ENCODE measurements at regions not wholly inside any gene's neighbourhood (a gene's known extent, or its start where the extent isn't known, plus 50 kb on each side); places are given as distances from the start of the nearest gene placed in this dataset.

DNA sequence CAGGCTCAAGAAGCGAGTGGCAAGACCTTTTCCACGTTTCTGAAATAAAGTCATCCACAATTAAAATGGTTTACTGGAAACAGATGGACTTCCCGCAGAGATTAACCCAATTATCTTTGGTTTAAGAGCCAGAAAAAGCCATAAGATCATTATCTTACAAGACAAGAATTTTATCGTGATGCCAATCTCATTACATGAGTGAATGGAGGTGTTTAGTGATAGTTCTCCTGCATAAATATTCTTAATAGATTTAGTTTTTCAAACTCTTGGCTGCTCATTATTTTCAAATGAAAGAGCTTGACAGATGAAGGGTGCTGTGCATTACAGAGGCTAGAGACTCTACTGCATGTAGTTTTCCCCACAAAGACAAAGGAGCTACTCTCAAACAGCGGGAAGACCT lies 1028.4 kb upstream of the PIK3C3 start:
- DNase-seq (ENCODE audit: low spot score in 2 of 2) (no peak), ATAC-seq (no peak)
- no peak overlapping the region for H3K27ac Mint-ChIP-seq
- H3K9me3 Mint-ChIP-seq, result peaks cover 16 to 27% of the 10 kb centered on the region in 2 donors
- no peaks in the 10 kb centered on the region for H3K36me3 Mint-ChIP-seq

GRCh38 chr18:40925071-40925541 lies 1029.9 kb upstream of the PIK3C3 start:
- ATAC-seq (no peak), DNase-seq (ENCODE audit: low spot score in 2 of 2) (no peak)
- no peaks in the 10 kb centered on the region for H3K36me3 Mint-ChIP-seq
- H3K27ac Mint-ChIP-seq, result no peak overlapping the region
- H3K9me3 Mint-ChIP-seq, result peaks cover 19 to 22% of the 10 kb centered on the region in 2 donors

DNA sequence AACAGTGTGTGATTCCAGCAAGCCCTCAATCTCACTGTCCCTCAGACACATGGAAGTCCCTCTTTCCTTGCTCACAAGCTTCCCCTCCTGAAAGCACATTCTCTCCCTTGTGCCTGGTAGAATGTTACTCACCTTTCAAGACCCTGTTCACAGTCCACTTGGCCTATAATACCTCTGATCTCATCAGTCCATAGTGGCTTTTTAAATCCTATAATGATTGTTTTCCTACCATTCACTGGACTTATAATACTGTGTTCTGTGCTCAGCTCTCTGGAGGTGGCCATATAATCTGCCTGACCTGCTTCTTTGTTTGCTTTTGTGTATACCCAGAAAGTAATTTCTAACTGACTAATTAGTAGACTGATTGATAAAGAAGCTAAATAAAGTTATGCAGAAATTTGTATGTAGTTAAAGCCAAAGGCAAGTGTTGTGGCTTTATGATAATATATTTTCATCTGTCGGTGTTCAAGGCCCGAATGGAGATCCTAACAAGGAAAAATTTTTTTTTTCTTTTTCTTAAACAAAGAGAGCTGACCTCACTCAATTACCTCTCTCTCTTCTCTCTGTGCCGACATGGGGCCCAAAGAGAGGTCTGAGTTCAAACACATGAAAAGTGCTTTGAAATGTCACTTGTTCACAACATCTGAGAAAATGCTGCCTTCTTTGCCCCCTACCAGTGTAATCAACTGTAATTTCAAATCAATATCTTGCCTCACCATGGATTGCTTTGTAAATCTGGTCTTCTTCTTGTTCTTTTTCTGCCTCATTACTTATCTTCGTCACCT lies 1033.0 kb upstream of the PIK3C3 start:
- no peak for ATAC-seq
- H3K9me3 Mint-ChIP-seq, result peaks cover 20 to 28% of the 10 kb centered on the region in 2 donors
- H3K36me3 Mint-ChIP-seq, result no peaks in the 10 kb centered on the region
- DNase-seq (ENCODE audit: low spot score in 2 of 2), result no peak
- H3K27ac Mint-ChIP-seq, result no peak overlapping the region

DNA sequence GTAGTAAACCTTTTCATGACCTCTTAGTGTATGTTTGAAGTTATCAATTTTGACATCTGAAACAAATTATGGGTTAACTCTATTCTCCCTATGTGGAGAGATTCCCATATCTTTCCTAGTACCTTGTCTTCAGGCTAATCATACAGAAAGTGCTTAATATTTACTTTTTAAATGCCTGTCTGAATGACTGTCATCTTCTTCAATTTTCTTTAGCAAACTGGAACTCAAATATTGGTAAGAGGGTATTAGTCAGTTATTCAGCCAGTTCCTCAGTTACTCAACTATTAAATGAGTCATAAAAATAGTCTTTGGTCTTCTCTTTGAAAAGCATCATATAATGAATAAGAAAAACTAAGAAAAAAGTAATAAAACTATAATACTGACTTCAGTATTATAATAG lies 1038.0 kb upstream of the PIK3C3 start:
- ATAC-seq, result no peak
- H3K27ac Mint-ChIP-seq, result no peak overlapping the region
- peaks cover 19 to 28% of the 10 kb centered on the region in 2 donors for H3K9me3 Mint-ChIP-seq
- H3K36me3 Mint-ChIP-seq, result no peaks in the 10 kb centered on the region
- DNase-seq (ENCODE audit: low spot score in 2 of 2), result no peak

GRCh38 chr18:40915724-40916123 lies 1039.3 kb upstream of the PIK3C3 start:
- Mint-ChIP-seq H3K9me3 (peaks cover 13 to 23% of the 10 kb centered on the region in 2 donors), H3K36me3 (no peaks in the 10 kb centered on the region), H3K27ac (no peak overlapping the region)
- DNase-seq (ENCODE audit: low spot score in 2 of 2) (no peak), ATAC-seq (no peak)

GRCh38 chr18:40911582-40912254 lies 1043.3 kb upstream of the PIK3C3 start:
- ATAC-seq (no peak), DNase-seq (ENCODE audit: low spot score in 2 of 2) (no peak)
- Mint-ChIP-seq H3K9me3 (peaks cover 21 to 24% of the 10 kb centered on the region in 2 donors), H3K36me3 (no peaks in the 10 kb centered on the region), H3K27ac (no peak overlapping the region)

DNA sequence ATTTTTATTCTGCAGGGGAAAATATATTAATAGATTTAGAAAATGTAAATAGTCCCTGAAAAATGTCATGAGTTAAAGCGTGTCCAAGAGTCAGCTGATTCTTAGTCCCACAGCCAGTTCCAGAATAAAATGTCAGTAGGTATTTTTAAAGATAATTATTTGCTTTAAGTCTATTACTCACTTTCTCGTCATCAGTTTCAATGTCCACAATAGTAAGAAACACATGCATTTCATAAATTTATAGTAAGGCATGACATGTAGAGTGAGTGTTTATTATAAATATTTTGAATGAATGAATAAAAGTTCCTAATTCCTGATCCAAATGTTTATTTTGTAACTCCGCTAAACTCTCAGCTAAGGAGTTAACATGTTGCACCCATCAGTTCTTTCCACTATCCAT lies 1044.0 kb upstream of the PIK3C3 start:
- no peaks in the 10 kb centered on the region for H3K36me3 Mint-ChIP-seq
- peaks cover 20 to 21% of the 10 kb centered on the region in 2 donors for H3K9me3 Mint-ChIP-seq
- no peak overlapping the region for H3K27ac Mint-ChIP-seq
- no peak for ATAC-seq
- DNase-seq (ENCODE audit: low spot score in 2 of 2), result no peak

GRCh38 chr18:40907842-40908241 lies 1047.2 kb upstream of the PIK3C3 start:
- Mint-ChIP-seq H3K36me3 (no peaks in the 10 kb centered on the region), H3K9me3 (peaks cover 11 to 15% of the 10 kb centered on the region in 2 donors), H3K27ac (no peak overlapping the region)
- no peak for ATAC-seq
- DNase-seq (ENCODE audit: low spot score in 2 of 2), result no peak

- ATAC-seq (no peak), DNase-seq (ENCODE audit: low spot score in 2 of 2) (no peak)
- H3K27ac Mint-ChIP-seq, result no peak overlapping the region
- H3K9me3 Mint-ChIP-seq, result peaks cover 10 to 13% of the 10 kb centered on the region in 2 donors
- no peaks in the 10 kb centered on the region for H3K36me3 Mint-ChIP-seq
These were observed 1050.7 kb upstream of the PIK3C3 start for GRCh38 chr18:40904295-40904694.

- H3K27ac Mint-ChIP-seq, result no peak overlapping the region
- DNase-seq (ENCODE audit: low spot score in 2 of 2) (no peak), ATAC-seq (no peak)
- peaks cover 6 to 16% of the 10 kb centered on the region in 2 donors for H3K9me3 Mint-ChIP-seq
- no peaks in the 10 kb centered on the region for H3K36me3 Mint-ChIP-seq
These were observed 1052.6 kb upstream of the PIK3C3 start for GRCh38 chr18:40902436-40902835.

- Mint-ChIP-seq H3K27ac (no peak overlapping the region), H3K36me3 (peaks cover 0 to 5% of the 10 kb centered on the region in 2 donors), H3K9me3 (peaks cover 15 to 19% of the 10 kb centered on the region in 2 donors)
- no peak for DNase-seq (ENCODE audit: low spot score in 2 of 2)
- ATAC-seq, result no peak
These were observed 1057.2 kb upstream of the PIK3C3 start for GRCh38 chr18:40897884-40898283.

DNA sequence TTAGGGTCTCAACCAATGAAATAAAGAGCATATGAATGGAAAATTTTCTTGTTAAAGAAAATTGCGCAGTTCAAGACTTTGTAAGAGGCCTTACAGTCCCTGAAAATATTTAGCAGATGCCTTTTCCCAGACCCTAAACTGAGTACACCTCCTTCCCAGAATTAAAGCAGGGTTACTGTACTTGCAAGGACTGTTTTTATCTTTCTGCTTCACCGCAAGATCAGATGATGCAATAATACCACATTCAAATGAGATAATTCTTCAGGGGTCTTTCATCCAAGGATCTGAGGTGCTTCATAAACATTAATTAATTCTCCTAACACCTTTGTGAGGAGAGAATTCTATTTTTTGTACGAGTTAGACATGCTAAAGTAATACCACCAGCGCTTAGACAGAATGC lies 1071.8 kb upstream of the PIK3C3 start:
- Mint-ChIP-seq H3K9me3 (peaks cover 8% of the 10 kb centered on the region in 2 donors), H3K36me3 (no peaks in the 10 kb centered on the region), H3K27ac (no peak overlapping the region)
- DNase-seq (ENCODE audit: low spot score in 2 of 2) (no peak), ATAC-seq (no peak)

DNA sequence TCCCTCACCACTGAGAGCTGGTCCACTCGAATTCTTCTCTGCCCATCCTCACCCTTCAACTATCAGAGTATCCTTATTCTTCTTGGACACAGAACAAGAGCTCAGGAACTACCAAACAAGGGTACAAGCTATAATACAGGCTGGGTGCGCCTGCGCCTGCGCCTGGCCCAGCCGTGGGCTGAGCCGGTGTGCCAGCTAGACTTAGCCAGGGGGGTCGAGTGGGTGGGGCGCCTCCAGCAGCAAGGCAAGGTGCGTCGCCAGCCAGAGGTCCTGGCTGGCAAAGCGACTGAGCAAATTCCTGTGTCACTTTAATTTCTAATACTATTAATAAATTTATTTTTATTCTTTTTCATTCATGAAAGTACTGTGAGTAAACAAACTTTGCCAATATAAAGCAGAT lies 1072.6 kb upstream of the PIK3C3 start:
- Mint-ChIP-seq H3K9me3 (peaks cover 4 to 10% of the 10 kb centered on the region in 2 donors), H3K36me3 (no peaks in the 10 kb centered on the region), H3K27ac (no peak overlapping the region)
- DNase-seq (ENCODE audit: low spot score in 2 of 2) (no peak), ATAC-seq (no peak)

- peaks cover 4 to 8% of the 10 kb centered on the region in 2 donors for H3K9me3 Mint-ChIP-seq
- no peaks in the 10 kb centered on the region for H3K36me3 Mint-ChIP-seq
- DNase-seq (ENCODE audit: low spot score in 2 of 2) (no peak), ATAC-seq (no peak)
- no peak overlapping the region for H3K27ac Mint-ChIP-seq
These were observed 1076.7 kb upstream of the PIK3C3 start for GRCh38 chr18:40878371-40878770.

DNA sequence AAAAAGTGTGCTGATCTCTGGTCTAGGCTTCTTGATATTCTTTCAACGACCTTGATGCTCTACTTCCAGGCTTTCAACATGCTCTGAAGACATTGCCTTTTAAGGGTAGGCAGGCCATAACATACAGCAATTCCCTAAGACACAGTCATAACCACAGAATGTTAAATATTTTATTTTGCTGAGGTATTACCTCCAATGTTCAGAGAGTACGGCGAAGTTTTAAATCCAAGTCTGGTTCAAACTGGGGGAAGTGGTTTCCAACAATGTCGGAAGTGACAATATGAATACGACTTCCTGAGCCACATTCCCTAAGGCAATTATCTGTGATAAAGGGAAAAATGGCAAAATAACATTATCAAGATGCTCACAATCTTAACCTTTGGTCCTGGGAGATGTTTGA lies 1077.9 kb upstream of the PIK3C3 start:
- no peak overlapping the region for H3K27ac Mint-ChIP-seq
- no peak for ATAC-seq
- DNase-seq (ENCODE audit: low spot score in 2 of 2), result no peak
- no peaks in the 10 kb centered on the region for H3K36me3 Mint-ChIP-seq
- peaks cover under 1 to 6% of the 10 kb centered on the region in 2 donors for H3K9me3 Mint-ChIP-seq

- DNase-seq (ENCODE audit: low spot score in 2 of 2), result no peak
- no peak overlapping the region for H3K27ac Mint-ChIP-seq
- no peaks in the 10 kb centered on the region for H3K36me3 Mint-ChIP-seq
- peaks cover 9 to 12% of the 10 kb centered on the region in 2 donors for H3K9me3 Mint-ChIP-seq
- no peak for ATAC-seq
These were observed 1079.9 kb upstream of the PIK3C3 start for GRCh38 chr18:40875101-40875615.

DNA sequence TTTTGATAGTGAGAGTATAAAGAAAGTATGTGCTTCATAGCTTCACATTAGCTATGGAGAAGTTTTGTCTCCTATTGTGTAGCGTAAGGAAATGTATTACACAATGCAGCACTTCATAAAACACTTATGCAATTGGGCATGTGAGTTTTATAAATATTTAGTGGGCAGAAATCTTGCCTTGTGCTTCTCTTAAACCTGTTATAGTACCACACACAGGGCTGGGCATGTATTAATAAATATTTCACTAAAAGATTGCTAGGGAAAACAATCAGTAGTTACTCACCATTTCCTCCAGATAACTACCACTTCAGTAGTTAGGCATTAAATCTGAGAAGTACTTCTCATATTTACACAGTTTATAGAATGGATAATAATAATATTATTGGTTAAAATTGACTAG lies 1080.8 kb upstream of the PIK3C3 start:
- ATAC-seq (no peak), DNase-seq (ENCODE audit: low spot score in 2 of 2) (no peak)
- no peak overlapping the region for H3K27ac Mint-ChIP-seq
- H3K36me3 Mint-ChIP-seq, result no peaks in the 10 kb centered on the region
- H3K9me3 Mint-ChIP-seq, result peaks cover 9 to 12% of the 10 kb centered on the region in 2 donors

Measured in activated naive CD4-positive, alpha-beta T cell treated with anti-CD3 and anti-CD28 coated beads, Interleukin-2, amount 50 U/mL, for 72 hours (primary cell).